Activated naive CD4-positive, alpha-beta T cell treated with anti-CD3 and anti-CD28 coated beads, Interleukin-2, amount 50 U/mL, for 24 hours (primary cell): ENCODE measurements at regions not wholly inside any gene's neighbourhood (a gene's known extent, or its start where the extent isn't known, plus 50 kb on each side); places are given as distances from the start of the nearest gene placed in this dataset.

Source experiments
- H3K27ac Mint-ChIP-seq: one replicate; pipeline ENCODE4 v1.8.0; 2021; ENCODE audit warnings: mild to moderate bottlenecking, mixed read lengths
- H3K27me3 Mint-ChIP-seq: one replicate; pipeline ENCODE4 v1.8.0; 2021; ENCODE audit warnings: mixed read lengths
- H3K36me3 Mint-ChIP-seq: one replicate; pipeline ENCODE4 v1.8.0; 2021; ENCODE audit warnings: mixed read lengths
- H3K4me1 Mint-ChIP-seq: one replicate; pipeline ENCODE4 v1.8.0; 2021; ENCODE audit warnings: mixed read lengths
- H3K4me3 Mint-ChIP-seq: one replicate; pipeline ENCODE4 v1.8.0; 2021; ENCODE audit warnings: mild to moderate bottlenecking, mixed read lengths
- H3K9me3 Mint-ChIP-seq: one replicate; pipeline ENCODE4 v1.8.0; 2021; ENCODE audit warnings: mixed read lengths

DNA sequence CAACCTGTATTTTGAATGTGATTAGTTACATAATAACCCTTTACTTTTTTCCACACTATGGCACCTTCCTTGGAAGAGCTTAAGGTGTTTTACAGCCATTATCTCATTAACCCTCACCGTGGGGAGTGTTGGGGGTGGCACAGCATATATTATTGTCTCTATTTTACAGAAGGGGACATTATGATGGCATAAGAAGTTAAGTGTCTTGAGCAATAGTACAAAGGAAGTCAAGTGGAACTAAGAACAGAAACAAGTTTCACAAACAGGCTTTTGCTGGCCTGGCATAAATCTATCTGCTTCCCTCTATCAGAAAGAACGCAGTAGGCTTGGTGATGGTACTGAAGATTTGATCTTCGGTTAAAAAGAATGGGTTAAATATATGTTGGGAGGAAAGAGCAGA, 169.7 kb upstream of the OTX2 start:
- Mint-ChIP-seq H3K27me3 (peaks cover 11% of the 10 kb centered on the region), H3K4me1 (no peaks in the 10 kb centered on the region), H3K36me3 (no peaks in the 10 kb centered on the region), H3K27ac (no peak overlapping the region), H3K4me3 (no peak overlapping the region), H3K9me3 (peaks cover 5% of the 10 kb centered on the region)

DNA sequence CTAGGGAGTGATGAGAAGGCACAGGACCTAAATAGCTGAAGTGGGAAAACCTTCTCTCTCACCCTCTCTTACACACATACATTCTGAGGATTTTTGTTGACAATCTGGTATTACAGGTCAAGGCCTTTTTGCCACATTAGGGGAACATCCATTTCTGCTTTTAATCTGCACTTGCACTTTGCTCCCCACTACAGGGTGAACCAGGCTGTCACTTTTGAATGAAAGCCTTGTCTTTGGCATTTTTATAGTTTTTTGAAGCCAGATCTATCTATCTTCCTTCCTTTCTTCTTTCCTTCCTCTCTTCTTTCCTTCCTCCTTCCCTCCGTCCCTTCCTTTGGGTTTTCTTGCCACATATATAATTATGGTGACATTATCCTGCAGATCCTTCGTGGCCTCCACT, 165.9 kb upstream of the OTX2 start:
- peaks cover 9% of the 10 kb centered on the region for H3K27me3 Mint-ChIP-seq
- H3K9me3 Mint-ChIP-seq: peaks cover 5% of the 10 kb centered on the region
- no peak overlapping the region for H3K4me3 Mint-ChIP-seq
- H3K27ac Mint-ChIP-seq: no peak overlapping the region
- no peaks in the 10 kb centered on the region for H3K4me1 Mint-ChIP-seq
- H3K36me3 Mint-ChIP-seq: no peaks in the 10 kb centered on the region

- no peaks in the 10 kb centered on the region for H3K36me3 Mint-ChIP-seq
- peaks cover 8% of the 10 kb centered on the region for H3K27me3 Mint-ChIP-seq
- no peak overlapping the region for H3K27ac Mint-ChIP-seq
- H3K4me3 Mint-ChIP-seq: no peak overlapping the region
- H3K4me1 Mint-ChIP-seq: no peaks in the 10 kb centered on the region
- peaks cover 5% of the 10 kb centered on the region for H3K9me3 Mint-ChIP-seq
Observed at GRCh38 chr14:56975521-56975920, 165.2 kb upstream of the OTX2 start.

DNA sequence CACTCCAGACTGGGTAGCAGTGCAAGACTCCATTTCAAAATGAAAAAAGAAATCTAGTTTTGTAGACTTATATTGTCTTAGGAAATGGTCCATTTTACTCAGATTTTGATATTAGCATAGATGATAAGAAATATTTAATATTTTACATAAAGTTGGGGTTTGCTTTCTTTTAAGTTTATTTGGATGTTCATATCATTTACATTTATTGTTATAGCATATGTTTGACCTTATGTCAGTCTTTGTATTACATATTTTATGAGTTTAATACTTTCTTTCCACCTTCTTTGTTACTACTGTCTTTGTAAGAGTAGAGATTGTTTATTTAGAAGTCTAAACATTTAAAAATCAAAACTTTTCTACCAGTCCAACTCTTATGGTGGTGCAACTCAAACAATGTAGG, 162.7 kb upstream of the OTX2 start:
- no peaks in the 10 kb centered on the region for H3K4me1 Mint-ChIP-seq
- H3K9me3 Mint-ChIP-seq: peaks cover 5% of the 10 kb centered on the region
- H3K4me3 Mint-ChIP-seq: no peak overlapping the region
- peaks cover 7% of the 10 kb centered on the region for H3K27me3 Mint-ChIP-seq
- no peak overlapping the region for H3K27ac Mint-ChIP-seq
- H3K36me3 Mint-ChIP-seq: no peaks in the 10 kb centered on the region

- no peak overlapping the region for H3K27ac Mint-ChIP-seq
- peaks cover 3% of the 10 kb centered on the region for H3K27me3 Mint-ChIP-seq
- H3K36me3 Mint-ChIP-seq: no peaks in the 10 kb centered on the region
- no peaks in the 10 kb centered on the region for H3K4me1 Mint-ChIP-seq
- H3K9me3 Mint-ChIP-seq: no peaks in the 10 kb centered on the region
- no peak overlapping the region for H3K4me3 Mint-ChIP-seq
Observed at GRCh38 chr14:56964895-56965294, 154.6 kb upstream of the OTX2 start.

DNA sequence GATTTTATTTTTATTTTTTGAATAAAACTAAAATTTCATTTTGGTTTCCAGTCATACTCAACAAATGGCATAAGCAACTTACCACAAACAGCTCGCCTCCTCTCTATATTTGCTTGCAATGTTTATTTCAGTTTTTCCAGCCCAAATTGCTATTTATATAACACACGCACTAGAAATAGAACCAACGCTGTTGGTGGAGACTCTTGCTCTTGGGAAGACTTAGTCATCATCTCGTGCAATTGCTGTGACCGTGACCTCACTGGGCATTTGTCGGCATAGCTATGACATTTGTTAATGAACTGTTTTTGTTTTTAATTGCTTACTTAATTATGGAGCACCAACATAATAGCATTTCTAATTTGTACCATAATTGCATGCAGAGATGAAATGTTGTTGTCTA, 153.1 kb upstream of the OTX2 start:
- H3K36me3 Mint-ChIP-seq: no peaks in the 10 kb centered on the region
- H3K27me3 Mint-ChIP-seq: peaks cover 6% of the 10 kb centered on the region
- no peak overlapping the region for H3K27ac Mint-ChIP-seq
- no peaks in the 10 kb centered on the region for H3K9me3 Mint-ChIP-seq
- H3K4me3 Mint-ChIP-seq: no peak overlapping the region
- no peaks in the 10 kb centered on the region for H3K4me1 Mint-ChIP-seq

DNA sequence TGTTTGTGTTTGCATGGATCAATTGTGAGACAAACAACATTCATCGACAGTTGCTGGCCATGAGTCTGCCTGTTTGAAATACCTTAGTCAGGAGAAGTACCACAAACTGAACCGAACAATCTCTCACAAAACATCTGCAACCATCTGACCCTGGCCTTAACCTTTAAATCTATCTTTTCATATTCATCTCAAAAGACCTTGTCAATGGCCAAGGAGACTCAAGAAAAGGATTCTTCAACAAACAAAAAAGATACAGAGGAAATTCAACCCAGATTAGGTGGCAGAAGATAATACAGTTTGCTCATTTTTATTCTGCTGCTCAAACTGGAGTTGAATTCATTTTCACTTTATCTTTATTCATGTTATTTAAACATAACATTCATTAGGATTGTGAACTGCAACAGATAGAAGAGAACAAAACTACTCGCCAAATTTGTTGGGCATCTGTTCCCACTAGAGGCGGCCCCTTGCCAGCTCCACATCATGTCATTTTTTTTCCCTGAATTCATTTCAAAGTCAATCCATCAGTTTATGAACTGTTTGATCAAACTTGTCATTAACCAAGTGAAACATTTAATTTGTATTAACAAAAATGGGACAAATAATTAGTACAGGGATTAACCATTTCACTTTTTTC, 152.3 kb upstream of the OTX2 start:
- Mint-ChIP-seq H3K27me3 (peaks cover 9% of the 10 kb centered on the region), H3K36me3 (no peaks in the 10 kb centered on the region), H3K27ac (no peak overlapping the region), H3K4me1 (no peaks in the 10 kb centered on the region), H3K4me3 (no peak overlapping the region), H3K9me3 (no peaks in the 10 kb centered on the region)

DNA sequence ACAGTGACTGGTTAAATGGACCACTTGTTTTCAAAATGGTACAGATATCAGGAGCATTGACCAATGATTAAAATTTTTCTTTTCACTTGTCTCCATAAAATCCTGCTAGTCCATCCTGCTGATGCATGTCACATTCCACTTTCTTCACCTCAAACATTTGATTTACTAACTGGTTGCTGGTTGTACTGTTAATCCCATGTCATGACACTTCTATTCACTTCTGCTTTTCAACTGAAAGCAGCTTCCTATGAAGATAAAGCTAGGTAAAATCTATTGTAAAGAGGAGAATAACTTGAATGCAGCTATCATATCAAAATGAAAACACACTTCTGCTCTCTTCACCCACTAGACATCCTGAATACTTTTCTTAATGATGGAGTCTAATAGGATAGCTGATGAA, 149.6 kb upstream of the OTX2 start:
- no peaks in the 10 kb centered on the region for H3K36me3 Mint-ChIP-seq

DNA sequence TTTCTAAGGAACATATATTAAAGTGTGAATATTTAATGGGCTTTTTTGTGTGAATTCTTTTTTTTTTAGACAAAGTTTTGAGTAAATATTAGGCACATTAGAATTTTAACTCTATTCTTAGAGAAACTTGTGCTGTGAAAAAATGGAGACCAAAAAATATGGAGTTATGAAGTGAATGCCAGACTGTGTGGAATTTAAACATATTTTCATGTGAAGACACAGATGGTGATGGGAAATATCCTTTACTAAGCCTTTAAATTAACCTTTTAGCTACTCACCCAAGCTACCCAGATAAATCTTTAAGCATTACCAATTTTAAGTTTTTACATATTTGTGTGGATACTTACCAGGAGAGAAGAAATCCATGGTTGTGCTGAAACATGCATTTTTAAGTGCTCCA, 148.8 kb upstream of the OTX2 start:
- H3K27ac Mint-ChIP-seq: no peak overlapping the region
- no peaks in the 10 kb centered on the region for H3K9me3 Mint-ChIP-seq
- H3K36me3 Mint-ChIP-seq: no peaks in the 10 kb centered on the region
- H3K27me3 Mint-ChIP-seq: peaks cover 13% of the 10 kb centered on the region
- H3K4me1 Mint-ChIP-seq: no peaks in the 10 kb centered on the region
- H3K4me3 Mint-ChIP-seq: no peak overlapping the region

More for the DNA sequence above, 149.6 kb upstream of the OTX2 start:
- no peak overlapping the region for H3K27ac Mint-ChIP-seq
- no peaks in the 10 kb centered on the region for H3K9me3 Mint-ChIP-seq
- no peaks in the 10 kb centered on the region for H3K4me1 Mint-ChIP-seq
- no peak overlapping the region for H3K4me3 Mint-ChIP-seq
- H3K27me3 Mint-ChIP-seq: peaks cover 13% of the 10 kb centered on the region

DNA sequence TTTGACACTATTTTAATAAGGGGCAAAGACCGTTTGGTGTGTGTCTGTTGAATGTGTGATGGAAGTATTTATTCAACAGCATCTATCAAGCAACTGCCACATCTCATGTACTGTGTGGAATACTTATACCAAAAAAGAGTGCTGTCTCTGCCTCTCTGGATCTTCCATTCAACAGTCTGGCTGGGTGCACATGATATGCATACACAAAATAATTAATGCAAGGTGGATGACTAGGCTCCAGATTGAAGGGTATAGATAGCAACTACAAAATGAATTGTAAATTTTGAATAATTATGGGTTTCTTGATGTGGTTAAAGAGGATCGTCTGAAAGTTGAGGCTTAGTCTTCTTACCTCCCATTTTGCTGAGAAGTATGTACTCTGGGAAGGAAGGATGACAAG, 145.9 kb upstream of the OTX2 start:
- Mint-ChIP-seq H3K27me3 (peaks cover 11% of the 10 kb centered on the region), H3K9me3 (no peaks in the 10 kb centered on the region), H3K4me3 (no peak overlapping the region), H3K36me3 (no peaks in the 10 kb centered on the region), H3K27ac (no peak overlapping the region), H3K4me1 (no peaks in the 10 kb centered on the region)

DNA sequence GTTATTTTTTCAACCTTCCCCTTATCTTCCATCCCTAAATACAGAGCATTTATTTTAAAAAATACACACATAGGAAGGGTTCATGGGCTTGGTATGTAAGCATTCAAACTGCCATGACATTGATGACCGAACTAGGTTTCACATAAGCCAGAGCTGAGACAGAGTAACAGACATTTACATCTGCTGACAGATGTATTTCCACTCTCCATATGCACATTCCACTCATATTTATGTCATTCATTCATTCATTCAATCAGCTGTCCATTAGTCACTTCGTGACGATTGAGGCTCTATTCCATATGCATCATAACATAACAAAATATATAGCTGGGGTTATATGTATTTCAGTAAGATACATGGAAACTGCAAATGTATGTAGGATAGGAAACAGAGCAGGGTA, 145.5 kb upstream of the OTX2 start:
- H3K4me3 Mint-ChIP-seq: no peak overlapping the region
- H3K36me3 Mint-ChIP-seq: no peaks in the 10 kb centered on the region
- H3K9me3 Mint-ChIP-seq: no peaks in the 10 kb centered on the region
- H3K4me1 Mint-ChIP-seq: no peaks in the 10 kb centered on the region
- H3K27me3 Mint-ChIP-seq: peaks cover 11% of the 10 kb centered on the region
- H3K27ac Mint-ChIP-seq: no peak overlapping the region

- Mint-ChIP-seq H3K36me3 (no peaks in the 10 kb centered on the region), H3K4me3 (no peak overlapping the region), H3K9me3 (no peaks in the 10 kb centered on the region), H3K4me1 (no peaks in the 10 kb centered on the region), H3K27me3 (peaks cover 9% of the 10 kb centered on the region), H3K27ac (no peak overlapping the region)
Observed at GRCh38 chr14:56953884-56954283, 143.6 kb upstream of the OTX2 start.

GRCh38 chr14:56952766-56953473, 142.6 kb upstream of the OTX2 start:
- Mint-ChIP-seq H3K4me3 (no peak overlapping the region), H3K9me3 (no peaks in the 10 kb centered on the region), H3K4me1 (no peaks in the 10 kb centered on the region), H3K36me3 (no peaks in the 10 kb centered on the region), H3K27me3 (peaks cover 5% of the 10 kb centered on the region), H3K27ac (no peak overlapping the region)

GRCh38 chr14:56949828-56950227, 139.5 kb upstream of the OTX2 start:
- no peak overlapping the region for H3K27ac Mint-ChIP-seq
- no peaks in the 10 kb centered on the region for H3K4me1 Mint-ChIP-seq
- H3K4me3 Mint-ChIP-seq: no peak overlapping the region
- no peaks in the 10 kb centered on the region for H3K9me3 Mint-ChIP-seq
- H3K36me3 Mint-ChIP-seq: no peaks in the 10 kb centered on the region
- H3K27me3 Mint-ChIP-seq: peaks cover 10% of the 10 kb centered on the region

- H3K4me3 Mint-ChIP-seq: no peak overlapping the region
- peaks cover 23% of the 10 kb centered on the region for H3K27me3 Mint-ChIP-seq
- no peaks in the 10 kb centered on the region for H3K4me1 Mint-ChIP-seq
- no peak overlapping the region for H3K27ac Mint-ChIP-seq
- H3K36me3 Mint-ChIP-seq: no peaks in the 10 kb centered on the region
- peaks cover 8% of the 10 kb centered on the region for H3K9me3 Mint-ChIP-seq
Observed at GRCh38 chr14:56945291-56945690, 135.0 kb upstream of the OTX2 start.

- Mint-ChIP-seq H3K4me1 (no peaks in the 10 kb centered on the region), H3K4me3 (no peak overlapping the region)
Observed at GRCh38 chr14:56944397-56944796, 134.1 kb upstream of the OTX2 start.

GRCh38 chr14:56933446-56933845, 123.2 kb upstream of the OTX2 start:
- no peaks in the 10 kb centered on the region for H3K9me3 Mint-ChIP-seq
- H3K27ac Mint-ChIP-seq: no peak overlapping the region
- H3K36me3 Mint-ChIP-seq: no peaks in the 10 kb centered on the region
- H3K4me1 Mint-ChIP-seq: no peaks in the 10 kb centered on the region
- no peak overlapping the region for H3K4me3 Mint-ChIP-seq
- peaks cover 4% of the 10 kb centered on the region for H3K27me3 Mint-ChIP-seq

More at GRCh38 chr14:56944397-56944796, 134.1 kb upstream of the OTX2 start:
- Mint-ChIP-seq H3K9me3 (peaks cover 11% of the 10 kb centered on the region), H3K36me3 (no peaks in the 10 kb centered on the region), H3K27ac (no peak overlapping the region), H3K27me3 (peaks cover 23% of the 10 kb centered on the region)
